ENCODE measurements at regions not wholly inside any gene's neighbourhood (a gene's known extent, or its start where the extent isn't known, plus 50 kb on each side); places are given as distances from the start of the nearest gene placed in this dataset.

GRCh38 chr11:87405843-87406242 lies 368.1 kb downstream of the TMEM135 start:
- BruUV-seq (replicated peaks) = no TSS peak
- Mint-ChIP-seq H3K4me3 (ENCODE audit: unreplicated experiment) (no peak overlapping the region), H3K27me3 (ENCODE audit: insufficient read depth, unreplicated experiment) (no peaks in the 10 kb centered on the region), H3K9me3 (ENCODE audit: unreplicated experiment) (peaks cover 8% of the 10 kb centered on the region), H3K27ac (ENCODE audit: low read depth, unreplicated experiment) (no peak overlapping the region), H3K4me1 (ENCODE audit: insufficient read depth, unreplicated experiment) (peaks cover 6% of the 10 kb centered on the region), H3K36me3 (ENCODE audit: insufficient read depth, unreplicated experiment) (no peaks in the 10 kb centered on the region)
- intact Hi-C loops (cut with micrococcal nuclease) = no loop called here
- no peak for TF ChIP-seq CTCF (IDR thresholded peaks at IDR 0.05; ENCODE audit: unreplicated experiment)
- ChIA-PET CTCF (interaction anchor here (0.9 kb wide), 1 partner anchor 15 kb away, joined by 4 read pairs; no protein-coding TSS in a partner anchor), POLR2A (no interaction called here)
- DNase-seq (ENCODE audit: unreplicated experiment) = no peak

DNA sequence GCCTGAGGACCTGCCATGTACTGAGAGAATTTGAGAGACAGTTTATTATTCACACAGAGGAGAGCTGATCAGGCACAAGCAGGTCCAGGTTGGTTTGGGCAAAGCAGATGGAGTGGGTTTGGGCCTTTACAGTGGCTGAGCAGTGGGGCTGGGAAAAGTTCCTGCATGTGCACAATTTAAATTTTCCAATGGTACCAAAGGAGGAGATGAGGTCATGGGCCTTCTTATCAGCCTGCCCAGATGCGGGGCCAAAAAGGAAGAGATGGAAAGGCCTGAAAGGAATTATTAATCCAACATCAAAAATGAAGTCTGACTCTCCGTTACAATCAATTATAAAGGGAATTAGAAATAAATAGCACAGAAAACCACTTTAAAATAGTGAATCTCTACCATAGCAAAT lies 367.6 kb downstream of the TMEM135 start:
- intact Hi-C loops (cut with micrococcal nuclease) = no loop called here
- ChIA-PET POLR2A (no interaction called here), CTCF (interaction anchor here (0.9 kb wide), 1 partner anchor 15 kb away, joined by 4 read pairs; no protein-coding TSS in a partner anchor)
- peaks cover 6% of the 10 kb centered on the region for H3K4me1 Mint-ChIP-seq (ENCODE audit: insufficient read depth, unreplicated experiment)
- no peak for TF ChIP-seq CTCF (IDR thresholded peaks at IDR 0.05; ENCODE audit: unreplicated experiment)
- no peak overlapping the region for H3K27ac Mint-ChIP-seq (ENCODE audit: low read depth, unreplicated experiment)
- H3K9me3 Mint-ChIP-seq (ENCODE audit: unreplicated experiment) = peaks cover 8% of the 10 kb centered on the region
- no TSS peak for BruUV-seq (replicated peaks)
- no peak for DNase-seq (ENCODE audit: unreplicated experiment)
- no peaks in the 10 kb centered on the region for H3K36me3 Mint-ChIP-seq (ENCODE audit: insufficient read depth, unreplicated experiment)
- no peaks in the 10 kb centered on the region for H3K27me3 Mint-ChIP-seq (ENCODE audit: insufficient read depth, unreplicated experiment)
- H3K4me3 Mint-ChIP-seq (ENCODE audit: unreplicated experiment) = no peak overlapping the region

DNA sequence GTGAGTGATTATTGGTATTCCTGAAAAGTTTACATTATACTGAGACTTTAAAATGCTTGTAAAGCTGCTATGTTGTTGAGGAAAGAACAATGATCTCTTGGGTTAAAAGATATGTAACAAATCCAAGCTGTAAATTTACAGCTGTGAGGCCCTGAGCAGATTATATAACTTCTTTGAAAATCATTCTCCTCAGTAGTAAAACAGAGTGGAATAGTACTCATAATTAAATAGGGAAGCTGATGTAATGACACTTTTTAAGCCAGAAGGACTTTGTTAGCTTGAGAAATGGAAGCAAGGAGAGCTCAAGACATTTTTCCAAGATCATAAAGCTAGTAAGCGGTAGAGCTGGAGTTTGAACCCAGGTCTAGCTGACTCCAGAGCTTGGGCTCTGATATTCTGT lies 363.9 kb downstream of the TMEM135 start:
- BruUV-seq (replicated peaks) = no TSS peak
- H3K4me3 Mint-ChIP-seq (ENCODE audit: unreplicated experiment) = no peak overlapping the region

DNA sequence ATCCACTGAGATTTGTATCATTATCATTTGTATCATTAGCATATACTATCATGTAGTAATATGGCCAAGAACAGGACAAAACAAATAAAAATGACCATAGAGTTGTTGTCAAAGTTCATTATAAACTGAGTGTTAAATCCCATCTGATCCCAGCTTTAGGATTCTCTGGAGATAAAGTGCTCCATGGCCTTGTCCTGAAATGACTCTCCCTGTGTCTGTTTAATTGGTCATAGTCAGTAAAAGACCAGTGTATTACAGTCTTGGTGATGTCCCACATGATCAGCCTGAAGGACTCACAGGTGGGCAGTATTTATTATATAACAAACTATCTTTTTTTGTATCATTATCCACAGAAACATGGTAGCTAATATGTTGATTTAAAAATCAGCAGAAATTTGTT lies 361.6 kb downstream of the TMEM135 start:
- Mint-ChIP-seq H3K4me3 (ENCODE audit: unreplicated experiment) (no peak overlapping the region), H3K4me1 (ENCODE audit: insufficient read depth, unreplicated experiment) (no peaks in the 10 kb centered on the region), H3K9me3 (ENCODE audit: unreplicated experiment) (peaks cover 4% of the 10 kb centered on the region), H3K27ac (ENCODE audit: low read depth, unreplicated experiment) (no peak overlapping the region), H3K36me3 (ENCODE audit: insufficient read depth, unreplicated experiment) (no peaks in the 10 kb centered on the region), H3K27me3 (ENCODE audit: insufficient read depth, unreplicated experiment) (no peaks in the 10 kb centered on the region)
- no peak for DNase-seq (ENCODE audit: unreplicated experiment)
- no TSS peak for BruUV-seq (replicated peaks)
- no peak for TF ChIP-seq CTCF (IDR thresholded peaks at IDR 0.05; ENCODE audit: unreplicated experiment)
- intact Hi-C loops (cut with micrococcal nuclease) = no loop called here
- CTCF ChIA-PET = interaction anchor here (1.6 to 2.0 kb wide), 2 partner anchors 13 to 47 kb away, joined by 5 to 9 read pairs; no protein-coding TSS in a partner anchor
- POLR2A ChIA-PET = no interaction called here

More for the DNA sequence above, 363.9 kb downstream of the TMEM135 start:
- H3K36me3 Mint-ChIP-seq (ENCODE audit: insufficient read depth, unreplicated experiment) = no peaks in the 10 kb centered on the region
- intact Hi-C loops (cut with micrococcal nuclease) = no loop called here
- no peak overlapping the region for H3K27ac Mint-ChIP-seq (ENCODE audit: low read depth, unreplicated experiment)
- POLR2A ChIA-PET = no interaction called here
- CTCF ChIA-PET = interaction anchor here (0.6 to 3.2 kb wide), 3 partner anchors 11 to 109 kb away, joined by 3 to 13 read pairs (median 3); no protein-coding TSS in a partner anchor
- peaks cover 8% of the 10 kb centered on the region for H3K9me3 Mint-ChIP-seq (ENCODE audit: unreplicated experiment)
- H3K4me1 Mint-ChIP-seq (ENCODE audit: insufficient read depth, unreplicated experiment) = peaks cover 6% of the 10 kb centered on the region
- DNase-seq (ENCODE audit: unreplicated experiment) = no peak
- no peak for TF ChIP-seq CTCF (IDR thresholded peaks at IDR 0.05; ENCODE audit: unreplicated experiment)
- H3K27me3 Mint-ChIP-seq (ENCODE audit: insufficient read depth, unreplicated experiment) = no peaks in the 10 kb centered on the region

Data from MCF 10A (cell line).